Stimulated activated CD8-positive, alpha-beta memory T cell treated with anti-CD3 and anti-CD28 coated beads, Interleukin-7, amount 100 ng/mL, for 1 hour (primary cell): ENCODE measurements at regions not wholly inside any gene's neighbourhood (a gene's known extent, or its start where the extent isn't known, plus 50 kb on each side); places are given as distances from the start of the nearest gene placed in this dataset.
"Not testable (repeated sequence)": the region's sequence is repeated elsewhere in the genome, so short reads cannot be mapped to it uniquely, and the experiment has no call there.

Source experiments
- DNase-seq, 2 donors: peaks; one replicate each; pipeline ENCODE4 v3.0.0-alpha.2; 2020; ENCODE audit warnings: low read depth in 2 of 2

DNA sequence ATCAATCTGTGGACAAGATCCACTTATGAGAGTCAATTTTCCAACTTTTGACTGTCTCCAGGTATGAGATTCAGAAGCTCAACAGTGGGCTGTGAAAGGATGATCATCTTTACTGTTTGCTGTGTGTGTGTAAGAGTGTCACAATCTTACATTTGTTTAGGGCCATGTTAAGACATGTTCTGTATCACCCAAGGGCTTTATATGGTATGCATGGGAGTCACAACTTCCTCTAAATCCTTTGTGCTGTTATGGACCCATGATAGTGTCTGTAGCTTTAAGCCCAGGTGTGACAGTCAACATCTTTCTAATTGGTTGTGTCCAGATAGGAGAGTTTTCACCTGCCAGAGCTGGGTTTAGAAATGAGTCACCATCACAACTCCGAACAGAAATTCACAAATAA lies 70.2 kb downstream of the ZNF726 start:
- not testable (repeated sequence) for DNase-seq

DNA sequence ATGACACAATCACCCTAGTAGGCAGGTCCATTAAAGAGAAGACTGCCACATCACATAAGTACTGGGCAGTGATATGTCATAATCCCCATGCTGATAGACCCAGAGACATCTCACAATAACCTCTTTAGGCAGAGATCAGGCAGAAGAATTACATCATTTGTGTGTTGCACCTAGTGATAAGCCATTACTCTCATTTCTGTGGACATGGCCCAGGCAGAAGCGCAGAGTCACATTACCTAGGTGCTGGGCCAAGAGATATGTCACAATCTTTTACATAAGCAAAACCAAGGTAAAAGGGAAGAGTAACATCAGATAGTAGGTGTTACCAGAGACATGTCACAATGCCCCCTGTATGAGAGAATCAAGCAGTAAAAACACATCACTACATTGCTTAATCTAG lies 71.9 kb downstream of the ZNF726 start:
- no peak for DNase-seq

- DNase-seq, result no peak
Observed at GRCh38 chr19:23991170-23991569, 76.5 kb downstream of the ZNF726 start.

GRCh38 chr19:23992348-23992747 lies 77.7 kb downstream of the ZNF726 start:
- no peak for DNase-seq

DNA sequence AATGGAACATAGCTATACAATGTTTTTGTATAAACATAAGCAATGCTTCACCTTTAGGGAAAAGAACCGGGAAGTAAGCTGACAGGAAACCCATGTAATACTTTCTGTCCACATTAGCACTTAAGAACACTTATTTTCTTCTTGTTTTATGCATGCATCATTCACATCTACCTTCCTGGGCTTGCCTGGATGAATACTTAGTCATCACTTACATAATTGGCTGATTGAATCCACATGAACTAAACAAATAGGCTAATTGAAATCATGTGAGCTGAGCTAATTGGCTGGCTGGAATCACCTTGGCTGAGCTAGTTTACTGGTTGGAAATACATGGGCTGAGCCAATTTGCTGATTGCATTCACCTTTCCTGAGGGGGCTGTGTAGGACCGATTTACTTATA lies 78.8 kb downstream of the ZNF726 start:
- DNase-seq, result no peak

- no peak for DNase-seq
Observed at GRCh38 chr19:23996549-23996948, 81.9 kb downstream of the ZNF726 start.

DNA sequence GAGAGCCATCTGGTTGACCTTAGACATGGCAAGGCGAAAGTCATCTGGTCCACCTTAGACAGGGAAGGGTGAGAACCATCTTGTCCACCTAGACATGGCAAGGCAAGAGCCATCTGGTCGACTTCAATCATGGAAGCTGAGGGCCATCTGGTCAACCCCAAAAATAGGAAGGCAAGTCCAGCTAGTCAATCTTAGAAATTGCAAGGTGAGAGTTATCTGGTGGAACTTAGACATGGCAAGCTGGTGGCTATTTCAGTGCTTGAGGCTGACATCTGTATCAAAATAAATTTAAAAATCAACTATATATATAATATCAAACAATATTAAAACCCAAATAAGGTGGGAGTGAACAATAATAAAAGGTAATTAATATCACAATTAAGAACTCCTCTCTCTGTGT lies 83.9 kb downstream of the ZNF726 start:
- DNase-seq, result no peak

DNA sequence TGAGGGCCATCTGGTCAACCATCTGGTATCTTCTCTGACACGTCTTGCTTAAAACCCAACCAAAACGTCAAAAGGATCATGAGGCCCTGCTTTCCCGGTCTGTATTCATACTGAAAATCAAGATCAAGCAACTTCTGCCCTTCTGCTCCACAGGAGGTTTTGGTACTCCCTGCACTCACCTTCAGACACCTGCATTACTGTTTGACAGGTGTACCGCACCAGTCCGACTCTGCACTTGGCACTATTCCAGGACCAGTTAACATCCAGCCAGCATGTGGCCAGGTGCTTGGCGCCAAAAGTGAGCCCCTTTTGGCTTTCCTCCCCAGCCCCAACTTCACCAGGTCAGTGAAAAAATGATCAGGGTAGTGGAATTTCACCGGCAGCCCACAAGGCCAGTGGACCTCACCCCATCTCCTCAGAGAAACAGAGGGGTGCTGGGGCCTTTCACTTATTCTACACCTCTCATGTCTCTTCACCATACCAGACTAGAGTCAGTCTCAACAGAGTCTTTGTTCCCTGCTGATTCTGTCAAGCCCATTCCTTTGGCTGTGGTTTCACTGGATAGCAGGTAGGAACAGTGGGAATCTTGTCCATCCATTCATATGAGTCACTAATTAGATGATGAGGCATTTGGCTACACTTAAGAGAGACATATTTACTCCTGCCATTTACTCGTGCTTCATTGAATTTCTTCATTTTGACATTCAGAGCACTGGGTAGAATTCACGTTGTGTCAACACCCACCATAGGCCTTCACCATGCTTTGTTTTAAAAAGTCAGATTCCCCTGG lies 85.3 kb downstream of the ZNF726 start:
- no peak for DNase-seq

DNA sequence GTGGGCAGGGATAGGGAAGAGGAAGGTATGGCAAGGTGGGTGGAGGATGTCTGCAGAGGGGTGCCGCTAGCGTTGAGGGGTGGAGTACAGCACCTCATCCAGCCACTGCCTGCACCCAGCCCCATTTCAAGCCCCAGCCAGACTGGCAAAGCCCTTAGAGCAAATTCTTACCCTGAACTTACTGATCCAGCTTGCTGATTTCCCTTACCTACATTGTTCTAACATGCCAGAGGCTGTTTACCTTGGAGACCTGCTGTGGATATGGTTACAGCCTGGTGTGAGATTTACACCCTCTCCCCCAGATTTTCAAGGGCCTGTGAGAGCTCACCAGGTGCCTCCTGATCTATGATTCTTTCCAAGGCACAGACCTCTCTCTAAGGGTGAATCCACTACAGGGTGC lies 86.0 kb downstream of the ZNF726 start:
- no peak for DNase-seq

DNA sequence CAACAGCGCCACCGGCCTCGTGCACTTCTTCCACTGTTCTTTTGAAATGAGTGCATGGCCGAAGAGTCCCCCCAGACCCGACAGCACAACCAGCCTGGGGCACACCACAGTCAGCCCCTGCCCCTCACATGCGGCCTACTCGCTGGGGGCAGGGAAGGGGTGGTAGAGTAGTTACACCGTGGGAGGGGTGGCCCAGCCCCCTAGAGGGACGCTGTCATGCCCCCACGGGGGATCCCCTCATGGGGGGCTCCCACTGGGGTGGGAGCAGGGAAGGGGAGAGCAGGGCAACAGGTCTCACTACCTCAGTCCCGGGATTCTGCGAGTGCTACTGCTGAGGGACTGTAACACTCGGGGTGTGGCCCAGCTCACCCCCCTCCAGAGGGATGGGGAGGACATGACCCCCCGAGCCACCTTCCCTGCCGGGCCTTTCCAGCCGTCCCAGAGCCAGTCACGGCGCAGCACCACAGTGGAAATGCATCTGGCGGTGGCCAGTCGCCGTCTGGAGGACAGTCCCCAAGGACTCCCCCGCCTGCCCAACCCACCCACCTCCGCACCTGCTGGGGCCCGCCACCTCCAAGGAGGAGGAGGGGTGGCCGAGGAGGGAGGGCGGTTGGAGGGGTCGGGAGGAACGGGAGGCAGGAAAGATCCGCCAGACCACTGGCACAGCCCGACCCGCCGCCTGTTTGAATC lies 84.6 kb upstream of the ZNF254 start:
- no peak for DNase-seq

DNA sequence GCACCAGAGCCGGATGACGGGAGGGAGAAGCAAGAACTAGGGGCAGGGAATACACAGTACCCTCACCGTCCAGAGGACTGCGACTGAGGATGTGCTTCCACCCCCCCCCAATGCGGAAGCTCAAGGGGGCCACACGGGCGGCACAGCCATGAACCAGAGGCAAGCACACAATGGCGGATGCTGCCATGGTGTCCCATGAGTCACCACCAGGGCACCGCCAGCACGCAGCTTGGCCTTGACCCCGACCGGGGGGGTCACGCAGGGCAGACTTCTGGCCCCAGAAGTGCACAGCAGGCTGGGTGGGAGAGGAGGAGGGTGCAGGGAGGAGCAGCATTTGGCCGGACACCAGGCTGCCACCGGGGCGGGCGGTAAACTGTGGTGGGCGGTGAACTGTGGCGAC lies 83.5 kb upstream of the ZNF254 start:
- DNase-seq, result no peak

DNA sequence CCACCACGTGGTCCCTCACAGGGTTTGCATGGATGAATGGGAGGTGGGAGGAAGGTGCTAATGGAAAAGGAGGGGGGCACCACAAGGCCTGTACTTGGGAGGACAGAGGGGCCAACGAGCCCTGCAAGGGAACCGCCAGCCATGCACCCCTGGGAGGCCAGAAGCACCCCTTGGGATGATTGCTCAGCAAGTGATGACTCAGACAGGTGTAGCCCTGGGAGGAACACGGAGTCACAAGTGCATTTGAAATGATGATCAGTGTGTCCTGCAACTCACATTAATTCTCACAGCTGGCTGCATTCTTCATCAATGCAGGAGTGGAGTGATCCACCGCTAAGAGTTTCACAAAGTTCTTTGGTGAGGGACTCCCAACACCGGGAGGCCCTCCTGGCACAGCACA lies 82.8 kb upstream of the ZNF254 start:
- no peak for DNase-seq

GRCh38 chr19:24029941-24030636 lies 56.9 kb upstream of the ZNF254 start:
- no peak for DNase-seq

DNA sequence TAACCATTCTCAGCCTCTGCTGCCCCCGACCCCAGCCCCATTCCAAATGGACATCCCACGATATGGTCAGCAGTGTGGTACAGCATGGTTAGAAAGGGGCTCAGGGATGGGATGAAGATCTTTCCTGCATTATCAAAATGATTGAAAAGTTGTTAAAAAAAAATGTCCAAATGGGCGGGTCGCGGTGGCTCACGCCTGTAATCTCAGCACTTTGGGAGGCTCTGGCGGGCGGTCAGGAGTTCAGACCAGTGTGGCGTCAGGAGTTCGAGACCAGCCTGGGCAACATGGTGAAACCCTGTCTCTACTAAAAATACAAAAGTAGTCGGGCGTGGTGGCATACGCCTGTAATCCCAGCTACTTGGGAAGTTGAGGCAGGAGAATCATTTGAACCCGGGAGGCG lies 54.3 kb upstream of the ZNF254 start:
- DNase-seq, result no peak

GRCh38 chr19:24033301-24033962 lies 53.6 kb upstream of the ZNF254 start:
- DNase-seq, result peak; percentile 40 to 58

- peak in 1 of 2 donors; percentile 0 for DNase-seq
Observed at GRCh38 chr19:24033963-24034342, 53.0 kb upstream of the ZNF254 start.

- DNase-seq, result not testable (repeated sequence)
Observed at GRCh38 chr19:24035261-24035880, 51.6 kb upstream of the ZNF254 start.
